ENCODE measurements at regions not wholly inside any gene's neighbourhood (a gene's known extent, or its start where the extent isn't known, plus 50 kb on each side); places are given as distances from the start of the nearest gene placed in this dataset.

DNA sequence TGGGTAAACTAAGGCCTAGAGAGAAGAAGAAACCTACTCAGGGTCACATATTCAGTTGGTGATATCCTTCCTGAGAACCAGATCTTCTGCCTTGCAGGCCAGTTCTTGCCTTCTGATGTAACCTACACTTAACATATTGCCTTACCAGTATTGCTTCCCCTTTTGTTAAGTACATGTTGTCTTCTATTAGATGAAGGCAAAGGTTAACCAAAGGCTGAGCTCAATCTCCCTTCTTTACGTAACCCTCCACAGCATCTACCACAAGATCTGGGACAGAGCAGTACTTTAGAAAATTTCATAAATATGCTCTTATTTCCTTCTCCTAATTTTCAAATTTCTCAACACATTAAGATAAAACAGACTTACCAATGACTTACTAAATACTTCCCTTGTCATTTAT, 474.4 kb downstream of the SH2D1A start:
- DNase-seq (ENCODE audit: low read depth in 4 of 4, low spot score in 1 of 4) = no peak

GRCh38 chrX:124827258-124827845, 481.0 kb downstream of the SH2D1A start:
- no peak for DNase-seq (ENCODE audit: low read depth in 4 of 4, low spot score in 1 of 4)

DNA sequence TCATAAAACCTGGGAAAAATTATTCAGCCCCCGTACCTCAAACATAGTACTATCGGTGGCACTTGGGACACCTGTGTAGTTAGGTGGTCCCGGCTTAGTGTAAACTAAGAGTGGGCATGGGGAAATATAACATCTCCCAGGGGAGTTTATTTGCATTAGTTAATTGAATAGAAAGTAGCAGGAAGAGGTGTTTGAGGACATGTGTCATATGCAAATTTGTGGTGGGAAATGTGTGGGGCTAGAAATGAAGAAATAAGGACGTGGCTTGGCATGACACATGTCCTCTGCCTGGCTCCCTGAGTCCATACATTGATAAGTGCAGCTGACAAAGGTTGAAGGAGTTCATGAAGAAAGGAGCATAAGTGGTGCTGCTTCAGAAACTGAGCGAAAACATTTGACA, 483.6 kb downstream of the SH2D1A start:
- DNase-seq (ENCODE audit: low read depth in 4 of 4, low spot score in 1 of 4) = no peak

- no peak for DNase-seq (ENCODE audit: low read depth in 4 of 4, low spot score in 1 of 4)
Observed at GRCh38 chrX:124836786-124837185, 482.9 kb upstream of the TEX13C start.

- DNase-seq (ENCODE audit: low read depth in 4 of 4, low spot score in 1 of 4) = no peak
Observed at GRCh38 chrX:124842205-124842604, 477.5 kb upstream of the TEX13C start.

DNA sequence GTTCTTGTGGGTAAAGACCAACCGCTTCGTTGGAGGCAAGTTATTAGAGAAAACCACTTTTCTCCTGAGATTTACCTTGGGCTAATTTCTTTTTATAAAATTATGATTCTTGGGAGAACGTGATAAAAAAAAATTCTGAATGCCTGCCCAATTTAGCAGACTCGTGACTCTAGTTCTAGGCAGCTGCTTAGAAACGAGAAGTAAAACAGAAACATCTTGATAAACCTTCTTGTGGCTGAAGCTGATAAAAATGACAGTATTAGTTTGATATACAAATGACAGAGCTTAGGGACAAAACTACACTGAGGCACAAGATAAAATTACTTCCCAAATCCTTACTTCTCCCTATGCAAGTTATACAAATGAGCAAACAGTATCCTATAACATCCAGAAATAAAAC, 458.9 kb upstream of the TEX13C start:
- DNase-seq (ENCODE audit: low read depth in 4 of 4, low spot score in 1 of 4) = no peak

DNA sequence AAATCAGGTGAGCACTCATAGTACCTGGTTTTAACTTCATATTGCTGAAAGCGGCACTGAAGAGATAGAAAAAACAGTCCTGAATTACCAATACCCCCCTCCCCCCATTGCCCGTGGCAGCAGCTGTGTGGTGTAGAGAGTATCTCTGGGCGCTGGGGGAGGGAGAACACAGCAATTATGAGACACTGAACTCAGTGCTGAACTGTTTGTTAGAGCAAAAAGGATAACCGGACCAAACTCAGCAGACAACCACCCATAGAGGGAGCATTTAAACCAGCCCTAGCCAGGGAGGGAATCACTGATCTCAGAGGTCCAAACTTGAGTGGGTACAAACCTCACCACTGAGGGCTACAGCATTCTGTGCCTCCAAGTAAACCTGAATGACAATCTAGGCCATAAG, 457.4 kb upstream of the TEX13C start:
- DNase-seq (ENCODE audit: low read depth in 4 of 4, low spot score in 1 of 4) = no peak

GRCh38 chrX:124863303-124863702, 456.4 kb upstream of the TEX13C start:
- no peak for DNase-seq (ENCODE audit: low read depth in 4 of 4, low spot score in 1 of 4)

- no peak for DNase-seq (ENCODE audit: low read depth in 4 of 4, low spot score in 1 of 4)
Observed at GRCh38 chrX:124887572-124887971, 432.1 kb upstream of the TEX13C start.

- no peak for DNase-seq (ENCODE audit: low read depth in 4 of 4, low spot score in 1 of 4)
Observed at GRCh38 chrX:124895947-124896346, 423.7 kb upstream of the TEX13C start.

- no peak for DNase-seq (ENCODE audit: low read depth in 4 of 4, low spot score in 1 of 4)
Observed at GRCh38 chrX:124902953-124903352, 416.7 kb upstream of the TEX13C start.

DNA sequence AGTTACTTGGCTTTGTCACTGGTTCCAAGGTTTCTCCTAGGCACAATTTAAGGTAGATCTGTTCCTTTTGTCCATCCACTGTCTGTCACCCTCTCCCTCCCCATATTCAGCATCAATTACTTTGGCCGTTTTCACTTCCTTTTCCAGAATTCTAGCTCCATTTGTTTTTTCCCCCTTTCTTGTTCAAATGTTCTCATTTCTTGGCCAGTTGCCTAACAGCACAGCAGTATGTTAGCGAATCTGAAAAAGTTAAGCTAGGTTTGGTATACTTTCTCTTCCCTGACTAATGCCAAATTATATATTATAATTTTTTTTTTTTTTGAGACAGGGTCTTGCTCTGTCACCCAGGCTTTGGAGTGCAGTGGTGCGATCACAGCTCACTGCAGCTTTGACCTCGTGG, 409.1 kb upstream of the TEX13C start:
- DNase-seq (ENCODE audit: low read depth in 4 of 4, low spot score in 1 of 4) = no peak

- DNase-seq (ENCODE audit: low read depth in 4 of 4, low spot score in 1 of 4) = no peak
Observed at GRCh38 chrX:124917011-124917410, 402.7 kb upstream of the TEX13C start.

- no peak for DNase-seq (ENCODE audit: low read depth in 4 of 4, low spot score in 1 of 4)
Observed at GRCh38 chrX:124925681-124926080, 394.0 kb upstream of the TEX13C start.

DNA sequence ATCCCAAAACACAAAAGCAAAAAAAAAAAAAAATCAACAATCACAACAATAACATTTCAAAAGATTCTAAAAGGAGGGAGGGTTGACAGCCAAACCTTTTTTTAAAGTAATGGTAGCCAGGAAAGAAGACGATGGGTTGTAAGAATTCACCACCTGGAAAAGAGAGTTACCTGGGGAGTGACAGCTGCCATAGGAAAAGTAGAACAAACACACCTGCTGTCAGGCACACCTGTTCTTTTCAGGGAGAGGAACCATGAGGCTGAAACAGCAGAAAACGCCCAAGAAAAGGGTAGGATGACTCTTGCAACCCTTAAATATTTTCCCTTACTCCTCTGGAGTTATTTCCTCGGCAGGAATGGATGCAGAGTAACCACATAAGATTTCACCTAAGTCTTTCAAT, 388.4 kb upstream of the TEX13C start:
- no peak for DNase-seq (ENCODE audit: low read depth in 4 of 4, low spot score in 1 of 4)

GRCh38 chrX:124931958-124932357, 387.7 kb upstream of the TEX13C start:
- DNase-seq (ENCODE audit: low read depth in 4 of 4, low spot score in 1 of 4) = no peak

DNA sequence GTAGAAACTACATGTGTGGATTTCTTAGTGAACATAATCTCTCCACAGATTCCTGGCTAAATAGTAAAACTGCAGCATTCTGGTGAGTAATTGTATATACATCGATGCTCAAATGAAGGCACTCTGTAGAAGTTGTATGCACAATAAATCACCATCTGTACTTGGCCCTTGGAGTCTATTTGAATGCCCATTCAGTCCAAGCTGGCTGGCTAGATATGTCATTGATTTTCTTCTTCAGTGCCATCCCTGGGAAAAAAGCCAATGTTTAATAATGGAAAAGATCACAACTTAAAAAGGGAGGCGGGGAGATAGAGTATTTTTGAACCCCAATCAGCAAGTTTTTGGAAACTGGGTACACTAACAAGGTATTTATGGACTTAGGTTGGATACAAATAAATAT, 381.0 kb upstream of the TEX13C start:
- DNase-seq (ENCODE audit: low read depth in 4 of 4, low spot score in 1 of 4) = no peak

GRCh38 chrX:124940531-124940930, 379.1 kb upstream of the TEX13C start:
- no peak for DNase-seq (ENCODE audit: low read depth in 4 of 4, low spot score in 1 of 4)

DNA sequence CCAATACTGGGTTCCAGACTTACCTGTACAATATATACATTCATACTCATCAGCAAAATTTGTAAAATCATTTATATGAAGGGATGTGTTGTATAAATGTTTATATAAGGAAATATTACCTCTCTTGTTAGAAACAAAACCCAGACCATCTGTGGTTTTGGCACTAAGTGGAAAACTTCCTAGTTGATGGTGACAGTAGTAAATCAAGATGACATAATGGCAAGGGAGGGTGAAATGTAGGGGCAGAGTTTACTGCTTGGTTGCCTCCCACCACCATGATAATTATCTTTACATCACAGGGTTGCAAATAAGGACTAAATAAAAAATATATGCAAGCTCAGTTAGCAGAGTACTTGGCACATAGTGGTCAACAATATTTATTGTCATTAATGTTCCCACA, 365.3 kb upstream of the TEX13C start:
- no peak for DNase-seq (ENCODE audit: low read depth in 4 of 4, low spot score in 1 of 4)

DNA sequence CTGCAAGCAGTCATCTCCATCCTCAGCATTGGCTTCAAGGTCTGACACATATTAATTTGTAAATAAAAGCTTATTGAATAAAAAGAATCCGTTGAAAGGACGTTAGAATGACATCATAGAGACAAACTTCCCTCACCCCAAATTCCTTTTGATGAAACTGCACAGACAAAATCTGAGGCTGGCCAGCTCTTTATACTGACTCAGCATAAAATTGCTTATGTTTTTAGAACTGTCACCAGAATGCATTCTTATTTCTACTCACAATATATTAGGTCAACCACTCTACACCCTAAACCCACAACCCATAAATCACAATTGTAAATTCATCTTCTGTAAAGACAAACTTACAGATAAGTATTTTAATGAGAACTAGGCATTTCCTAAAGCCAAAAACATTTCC, 359.2 kb upstream of the TEX13C start:
- DNase-seq (ENCODE audit: low read depth in 4 of 4, low spot score in 1 of 4) = no peak

GRCh38 chrX:124963717-124964116, 356.0 kb upstream of the TEX13C start, which contains the start of gene TENM1:
Gene TENM1 (minus strand): TSS chrX:124963817.
- DNase-seq (ENCODE audit: low read depth in 4 of 4, low spot score in 1 of 4) = no peak

DNA sequence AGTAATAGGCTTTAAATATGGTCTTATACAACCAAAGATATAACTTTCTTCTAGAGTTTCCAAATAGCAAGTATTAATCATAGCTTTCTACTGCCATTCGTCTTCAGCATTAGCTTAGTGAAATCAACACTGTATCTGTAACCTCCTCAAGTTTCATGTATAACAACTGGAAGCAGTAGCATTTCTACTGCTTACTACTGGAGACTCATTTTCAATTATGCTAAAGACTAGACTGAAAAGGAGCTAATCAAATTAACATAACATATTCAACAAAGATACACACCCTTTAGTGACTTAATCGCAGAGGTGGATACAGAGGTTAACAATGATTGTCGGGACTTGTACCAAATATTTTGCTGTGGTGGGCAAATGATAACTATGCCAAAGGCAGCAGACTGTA, 344.2 kb upstream of the TEX13C start:
- DNase-seq (ENCODE audit: low read depth in 4 of 4, low spot score in 1 of 4) = no peak

DNA sequence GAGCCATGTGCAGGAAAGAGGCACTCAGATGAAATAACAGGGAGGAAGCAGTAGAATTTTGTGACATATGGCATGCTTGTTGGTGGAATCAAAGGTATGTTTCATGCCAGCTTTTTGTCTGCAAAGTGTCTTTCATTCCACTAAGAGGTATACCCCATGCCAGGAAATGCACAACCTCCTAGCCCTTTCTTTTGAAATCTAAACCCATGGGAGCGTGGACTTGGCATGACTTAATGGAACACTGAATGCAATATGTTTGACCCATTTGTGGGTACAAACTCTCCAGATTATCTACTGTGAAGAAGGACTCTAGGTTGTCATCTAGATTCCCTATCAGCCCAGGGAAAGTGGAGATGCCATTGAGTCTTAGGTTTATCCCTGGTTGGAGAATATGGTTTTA, 338.3 kb upstream of the TEX13C start:
- no peak for DNase-seq (ENCODE audit: low read depth in 4 of 4, low spot score in 1 of 4)

All from stimulated activated CD4-positive, alpha-beta T cell treated with anti-CD3 and anti-CD28 coated beads, Interleukin-1b, Interleukin-23, amount 100 ng/mL, for 24 hours (primary cell).